ENCODE measurements at regions not wholly inside any gene's neighbourhood (a gene's known extent, or its start where the extent isn't known, plus 50 kb on each side); places are given as distances from the start of the nearest gene placed in this dataset.
"Not testable (repeated sequence)": the region's sequence is repeated elsewhere in the genome, so short reads cannot be mapped to it uniquely, and the experiment has no call there.

- Histone ChIP-seq H3K4me3 (no peak overlapping the region), H3K27me3 (no peaks in the 10 kb centered on the region), H3K36me3 (no peaks in the 10 kb centered on the region), H3K4me1 (no peaks in the 10 kb centered on the region), H3K27ac (no peak overlapping the region), H3K9me3 (no peaks in the 10 kb centered on the region)
- TF ChIP-seq CTCF (IDR thresholded peaks at IDR 0.05), result no peak
- no peak for DNase-seq (ENCODE audit: low spot score)
Observed at GRCh38 chr5:135264451-135265440, 134.3 kb downstream of the MACROH2A1 start.

- no peak for TF ChIP-seq CTCF (IDR thresholded peaks at IDR 0.05)
- no peak for DNase-seq (ENCODE audit: low spot score)
- H3K4me1 ChIP-seq, result no peaks in the 10 kb centered on the region
- H3K9me3 ChIP-seq, result peaks cover 0 to 8% of the 10 kb centered on the region in 2 donors
- no peaks in the 10 kb centered on the region for H3K27me3 ChIP-seq
- no peaks in the 10 kb centered on the region for H3K36me3 ChIP-seq
- H3K27ac ChIP-seq, result no peak overlapping the region
- H3K4me3 ChIP-seq, result no peak overlapping the region
Observed at GRCh38 chr5:135263022-135263668, 135.9 kb downstream of the MACROH2A1 start.

GRCh38 chr5:135262364-135262763 lies 136.7 kb downstream of the MACROH2A1 start:
- no peak for TF ChIP-seq CTCF (IDR thresholded peaks at IDR 0.05)
- peaks cover 0 to 8% of the 10 kb centered on the region in 2 donors for H3K9me3 ChIP-seq
- no peaks in the 10 kb centered on the region for H3K27me3 ChIP-seq
- H3K27ac ChIP-seq, result no peak overlapping the region
- H3K4me1 ChIP-seq, result no peaks in the 10 kb centered on the region
- H3K4me3 ChIP-seq, result no peak overlapping the region
- H3K36me3 ChIP-seq, result no peaks in the 10 kb centered on the region
- no peak for DNase-seq (ENCODE audit: low spot score)

- not testable (repeated sequence) for H3K9me3 ChIP-seq; H3K27me3 ChIP-seq; H3K27ac ChIP-seq; H3K4me3 ChIP-seq; H3K4me1 ChIP-seq; H3K36me3 ChIP-seq; DNase-seq (ENCODE audit: low spot score)
Observed at GRCh38 chr5:135260108-135260507, 138.9 kb downstream of the MACROH2A1 start.

- H3K27me3 ChIP-seq, result no peaks in the 10 kb centered on the region
- no peaks in the 10 kb centered on the region for H3K4me1 ChIP-seq
- peaks cover 0 to 8% of the 10 kb centered on the region in 2 donors for H3K9me3 ChIP-seq
- TF ChIP-seq CTCF (IDR thresholded peaks at IDR 0.05), result no peak
- DNase-seq (ENCODE audit: low spot score), result peak; percentile 23
- H3K27ac ChIP-seq, result no peak overlapping the region
- no peaks in the 10 kb centered on the region for H3K36me3 ChIP-seq
- no peak overlapping the region for H3K4me3 ChIP-seq
Observed at GRCh38 chr5:135255461-135256178, 143.4 kb downstream of the MACROH2A1 start.

- no peaks in the 10 kb centered on the region for H3K36me3 ChIP-seq
- no peaks in the 10 kb centered on the region for H3K27me3 ChIP-seq
- no peaks in the 10 kb centered on the region for H3K4me1 ChIP-seq
- H3K4me3 ChIP-seq, result no peak overlapping the region
- TF ChIP-seq CTCF (IDR thresholded peaks at IDR 0.05), result no peak
- H3K9me3 ChIP-seq, result peaks cover 0 to 3% of the 10 kb centered on the region in 2 donors
- no peak for DNase-seq (ENCODE audit: low spot score)
- no peak overlapping the region for H3K27ac ChIP-seq
Observed at GRCh38 chr5:135254183-135254582, 144.8 kb downstream of the MACROH2A1 start.

Measured in right atrium auricular region (tissue), 2 donors.